Right kidney (tissue), 1 donor: ENCODE measurements at regions not wholly inside any gene's neighbourhood (a gene's known extent, or its start where the extent isn't known, plus 50 kb on each side); places are given as distances from the start of the nearest gene placed in this dataset.

ENCODE experiments used
- DNase-seq: peaks from one replicate; pipeline ENCODE4 v3.0.0-alpha.2; 2016

GRCh38 chr18:22074282-22075070 is 94.9 kb upstream of the GATA6 start:
- no peak for DNase-seq

DNA sequence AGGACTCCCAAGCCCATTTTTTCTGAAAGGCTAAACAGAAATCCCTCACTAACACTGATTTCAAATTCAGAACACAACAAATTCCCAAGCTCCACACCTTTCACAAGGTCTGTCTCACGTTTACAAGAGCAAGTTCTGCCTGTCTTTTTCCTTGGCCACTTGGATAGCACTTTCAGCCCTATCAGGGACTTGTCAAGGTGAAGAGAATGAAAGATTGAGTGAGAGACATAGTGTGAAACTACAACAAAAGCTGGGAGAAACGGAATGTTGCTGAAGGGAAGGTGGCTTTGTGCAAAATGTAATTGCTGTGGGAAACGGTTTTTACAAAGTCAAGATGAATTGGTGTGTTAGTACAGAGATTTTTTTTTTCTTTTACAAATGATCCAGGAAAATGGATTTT is 89.4 kb upstream of the GATA6 start:
- DNase-seq = no peak

DNA sequence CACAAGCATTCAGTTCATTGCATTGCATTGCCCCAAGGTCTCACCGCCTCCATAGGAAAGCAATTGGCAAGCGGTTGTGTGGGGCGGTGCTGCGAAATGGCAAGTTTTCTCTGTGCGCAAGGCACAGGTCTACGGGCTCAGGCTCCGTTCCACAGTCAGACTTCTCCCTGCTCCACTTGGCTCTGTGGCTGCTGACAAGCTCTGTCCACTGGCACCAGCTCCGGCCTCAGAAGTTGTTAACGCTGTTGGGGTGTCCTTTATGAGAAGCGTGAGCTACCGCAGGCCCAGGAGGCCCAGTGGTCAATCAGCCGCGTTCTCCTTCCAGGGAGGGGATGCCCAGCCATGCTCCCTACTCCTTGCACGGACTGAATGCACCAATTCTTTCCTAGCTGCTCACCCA is 87.0 kb upstream of the GATA6 start:
- DNase-seq = no peak

DNA sequence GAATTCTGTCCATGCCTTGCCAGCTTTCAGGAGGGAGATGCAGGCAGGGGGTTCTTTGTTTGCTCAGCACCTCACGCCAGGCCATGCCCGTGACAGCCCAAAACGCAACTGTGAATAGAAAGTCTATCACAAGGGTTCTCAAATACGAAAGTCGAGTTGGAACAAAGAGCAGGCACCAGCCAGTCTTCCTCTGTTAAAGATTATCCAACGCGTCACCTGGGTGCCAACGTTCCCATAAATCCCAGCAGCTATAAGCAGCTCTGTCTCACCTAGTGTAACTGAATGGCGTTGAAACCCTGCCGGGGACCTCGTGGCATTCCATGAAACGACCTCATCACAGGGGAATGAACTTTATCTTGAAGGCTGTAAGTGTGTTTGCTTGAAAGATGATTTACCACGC is 84.8 kb upstream of the GATA6 start:
- no peak for DNase-seq

- no peak for DNase-seq
Measured at GRCh38 chr18:22086973-22087372, 82.4 kb upstream of the GATA6 start.

- DNase-seq = no peak
Measured at GRCh38 chr18:22088029-22088428, 81.4 kb upstream of the GATA6 start.

DNA sequence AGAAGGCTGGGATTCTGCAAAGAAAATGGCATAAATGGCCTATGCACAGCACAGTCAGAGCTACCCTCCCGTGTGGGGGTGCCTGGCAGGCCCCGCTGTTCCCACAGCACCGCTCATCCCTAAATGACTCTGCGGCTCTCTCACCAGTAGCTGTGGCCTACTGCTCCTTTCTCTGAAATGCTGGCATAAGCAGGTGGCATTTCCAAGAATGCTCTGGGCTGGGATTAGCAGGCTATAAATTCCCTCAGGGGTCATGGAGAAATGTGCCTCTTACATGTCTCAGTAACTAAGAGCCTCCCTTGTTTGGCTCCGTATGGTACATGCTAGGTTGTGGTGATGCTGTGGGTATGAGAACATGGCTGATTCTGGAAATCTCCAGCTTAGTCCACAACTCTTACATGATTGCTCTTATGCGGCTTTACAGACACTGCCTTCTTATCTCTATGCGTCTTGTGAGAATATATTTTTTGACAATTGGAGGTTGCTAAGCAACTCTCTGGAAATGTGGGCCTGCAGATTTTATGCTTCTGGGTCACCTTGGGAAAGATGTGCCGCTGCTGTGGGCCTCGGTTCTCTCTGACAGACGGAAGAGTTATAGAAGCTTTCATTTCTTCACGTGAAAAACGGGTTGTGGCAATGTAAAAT is 80.3 kb upstream of the GATA6 start:
- DNase-seq = no peak

DNA sequence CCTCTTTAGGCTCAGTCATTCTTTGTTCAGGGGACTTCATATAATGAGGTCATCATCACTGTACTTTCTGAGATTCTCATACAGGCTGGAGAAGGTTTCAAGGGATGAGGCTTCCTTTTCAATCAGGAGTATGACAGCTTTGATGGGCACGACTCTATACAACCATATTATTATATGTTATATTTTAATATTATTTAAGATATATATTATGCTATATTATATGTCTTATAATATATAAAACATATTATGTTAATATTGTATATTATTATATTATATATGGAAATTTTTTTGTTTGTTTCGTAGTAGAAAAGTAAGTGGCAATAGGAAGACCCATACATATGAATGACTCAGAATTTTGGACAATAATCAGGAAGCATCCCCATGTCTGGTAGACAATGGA is 78.0 kb upstream of the GATA6 start:
- no peak for DNase-seq

DNA sequence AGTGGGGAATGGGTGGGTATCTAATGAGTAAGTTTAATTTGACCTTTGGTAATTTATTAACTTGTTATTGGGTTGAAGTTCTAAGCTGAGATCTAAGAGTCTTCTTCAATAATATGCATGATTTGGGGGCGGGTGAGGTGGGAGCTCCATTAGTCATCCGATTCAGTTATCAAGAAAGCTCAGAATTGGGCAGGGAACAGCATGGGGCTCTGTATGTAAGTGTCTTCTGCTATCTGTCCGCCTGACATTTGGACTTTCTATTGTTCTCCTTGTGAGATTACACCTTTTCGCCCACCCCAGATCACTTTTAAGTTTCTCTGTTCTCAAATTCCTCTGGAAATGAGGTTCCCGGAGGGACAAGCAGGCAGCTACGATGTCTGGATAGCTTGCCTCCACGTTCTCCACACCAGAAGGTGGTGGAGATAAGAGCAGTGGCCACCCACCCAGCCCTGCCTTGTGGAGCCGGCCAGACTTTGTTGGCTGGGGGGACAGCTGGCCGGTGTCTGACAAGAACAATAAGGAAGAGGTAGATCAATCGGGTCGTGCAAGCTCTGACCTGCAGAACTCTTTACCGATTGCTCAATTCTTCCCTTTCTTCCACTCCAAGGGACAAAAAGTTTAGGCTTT is 75.5 kb upstream of the GATA6 start:
- DNase-seq = no peak

- no peak for DNase-seq
Measured at GRCh38 chr18:22094358-22094734, 75.0 kb upstream of the GATA6 start.

DNA sequence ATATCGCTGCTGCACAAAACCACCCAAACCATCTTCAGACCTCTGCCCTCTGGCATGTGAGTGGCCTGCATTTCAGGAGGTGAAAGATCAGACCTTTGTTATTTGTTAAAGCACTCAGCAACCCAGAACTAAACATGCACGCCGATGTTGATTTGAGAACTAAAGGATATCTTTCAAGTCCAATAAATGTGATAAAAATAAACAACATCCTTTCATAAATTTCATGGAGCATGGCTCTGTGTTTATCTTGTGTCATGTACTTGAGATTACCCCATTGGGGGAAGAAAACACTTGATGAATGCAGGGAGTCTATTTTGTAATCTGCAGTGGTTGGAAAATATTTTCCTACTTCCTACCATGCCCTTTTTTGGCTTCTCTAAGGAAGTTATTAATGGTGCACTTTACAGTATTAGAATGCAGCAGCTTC is 70.8 kb upstream of the GATA6 start:
- DNase-seq = no peak

DNA sequence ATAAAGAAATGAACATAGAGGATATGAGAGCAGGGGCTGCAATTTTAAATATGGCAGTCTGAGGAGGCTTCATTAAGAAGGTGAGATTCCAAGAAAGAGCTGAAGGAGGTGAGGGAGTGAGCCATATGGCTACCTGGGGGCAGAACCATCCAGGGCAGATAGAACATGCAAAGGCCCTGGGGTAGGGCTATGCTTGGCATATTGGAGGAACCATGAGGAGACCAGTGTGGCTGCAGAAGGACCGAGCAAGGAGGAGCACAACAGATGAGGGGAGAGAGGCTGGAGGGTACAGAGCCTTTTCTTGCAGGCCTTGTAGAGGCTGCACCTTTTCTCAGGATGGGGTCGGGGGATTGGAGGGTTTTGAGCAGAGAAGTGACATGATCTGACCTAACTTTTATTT is 69.5 kb upstream of the GATA6 start:
- DNase-seq = no peak

DNA sequence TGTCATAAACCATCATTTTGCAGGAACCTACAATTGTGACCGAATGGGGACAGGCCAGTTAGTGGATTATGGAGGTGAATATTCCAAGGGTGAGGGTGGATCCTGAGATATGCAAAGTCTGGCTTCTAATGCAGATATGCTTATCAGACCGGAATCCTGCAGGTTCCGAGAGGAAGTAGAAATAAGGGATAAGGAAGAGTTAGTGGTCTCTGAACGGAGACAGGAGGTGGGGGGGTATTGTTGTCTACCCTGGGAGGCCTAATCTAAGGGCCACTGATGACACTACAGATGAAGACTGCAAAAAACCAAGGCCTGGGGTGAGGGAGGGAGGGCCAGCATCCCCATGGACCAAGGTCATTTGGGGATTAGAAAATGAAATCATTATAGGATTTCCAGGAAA is 67.7 kb upstream of the GATA6 start:
- no peak for DNase-seq

GRCh38 chr18:22102953-22103646 is 66.3 kb upstream of the GATA6 start:
- DNase-seq = no peak

GRCh38 chr18:22103647-22104031 is 65.8 kb upstream of the GATA6 start:
- no peak for DNase-seq

DNA sequence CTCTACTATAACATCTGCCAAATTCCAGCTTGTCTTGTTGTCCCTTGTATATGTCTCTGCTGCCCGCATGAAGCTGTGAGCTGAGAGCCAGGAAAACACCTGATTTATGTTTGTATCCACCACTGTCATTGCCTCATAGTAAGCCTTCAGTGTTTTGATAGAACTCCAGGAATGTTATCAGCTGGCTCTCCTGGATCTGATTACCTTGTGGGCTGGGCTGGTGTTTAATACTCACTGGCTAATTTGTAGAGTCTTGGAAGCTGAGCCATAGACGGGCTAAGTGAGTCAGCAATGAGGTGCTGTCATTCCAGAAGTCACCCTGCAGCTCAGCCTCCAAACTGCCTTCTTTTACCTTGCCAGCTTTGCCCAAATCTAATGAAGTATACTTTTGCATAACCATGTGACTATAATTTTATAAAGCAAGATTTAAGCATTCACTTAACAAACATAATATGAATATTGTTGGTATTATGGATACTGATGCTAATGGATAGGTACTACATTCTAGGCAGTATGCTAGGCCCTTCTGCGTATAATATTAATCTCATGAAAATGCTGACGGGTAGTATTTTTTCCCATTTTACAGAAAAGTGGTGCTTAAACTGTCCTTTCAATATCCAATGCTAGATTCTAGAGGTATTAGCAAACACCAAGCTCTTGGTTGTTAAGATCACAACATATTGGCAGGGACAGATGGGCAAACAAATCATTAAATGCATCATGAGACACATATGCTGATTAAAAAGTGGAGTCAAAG is 62.7 kb upstream of the GATA6 start:
- DNase-seq = no peak

GRCh38 chr18:22108674-22109073 is 60.7 kb upstream of the GATA6 start:
- DNase-seq = no peak

GRCh38 chr18:22109535-22109934 is 59.9 kb upstream of the GATA6 start:
- no peak for DNase-seq

GRCh38 chr18:22110461-22110924 is 58.9 kb upstream of the GATA6 start:
- no peak for DNase-seq

- no peak for DNase-seq
Measured at GRCh38 chr18:22112215-22112614, 57.2 kb upstream of the GATA6 start.

DNA sequence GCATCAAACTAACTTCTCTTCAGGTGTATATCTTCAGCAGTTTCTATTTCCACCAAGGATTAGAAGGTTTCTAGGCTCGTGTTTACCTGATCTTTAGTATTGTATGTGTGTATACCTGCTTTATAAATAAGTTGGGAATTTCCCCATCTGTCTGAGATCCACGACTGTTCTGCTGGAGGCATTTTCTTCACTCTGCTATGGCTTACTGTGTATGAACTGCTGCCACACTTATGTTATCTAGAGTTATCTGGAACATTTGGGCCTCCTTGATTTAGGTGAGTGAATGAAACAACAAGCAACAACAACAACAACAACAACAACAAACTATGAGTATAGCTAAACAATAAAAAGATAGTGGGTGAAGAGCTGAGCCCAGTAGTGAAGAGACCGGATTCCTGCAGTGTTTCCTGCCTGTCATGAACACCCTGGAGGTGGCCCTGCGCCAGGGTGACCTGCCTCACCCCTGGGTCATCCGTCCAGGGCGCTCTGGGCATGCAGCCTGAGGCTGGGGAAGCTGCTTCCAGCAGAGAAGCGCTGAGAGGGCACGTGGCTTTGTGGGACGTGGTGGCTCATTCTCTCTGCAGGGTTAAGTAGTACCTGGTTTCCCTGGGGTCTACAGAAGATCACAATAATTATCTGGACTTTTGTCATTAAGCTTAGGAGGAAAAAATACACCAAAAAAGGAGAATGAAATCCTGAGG is 56.1 kb upstream of the GATA6 start:
- DNase-seq = no peak
